ENCODE measurements at regions not wholly inside any gene's neighbourhood (a gene's known extent, or its start where the extent isn't known, plus 50 kb on each side); places are given as distances from the start of the nearest gene placed in this dataset.

DNA sequence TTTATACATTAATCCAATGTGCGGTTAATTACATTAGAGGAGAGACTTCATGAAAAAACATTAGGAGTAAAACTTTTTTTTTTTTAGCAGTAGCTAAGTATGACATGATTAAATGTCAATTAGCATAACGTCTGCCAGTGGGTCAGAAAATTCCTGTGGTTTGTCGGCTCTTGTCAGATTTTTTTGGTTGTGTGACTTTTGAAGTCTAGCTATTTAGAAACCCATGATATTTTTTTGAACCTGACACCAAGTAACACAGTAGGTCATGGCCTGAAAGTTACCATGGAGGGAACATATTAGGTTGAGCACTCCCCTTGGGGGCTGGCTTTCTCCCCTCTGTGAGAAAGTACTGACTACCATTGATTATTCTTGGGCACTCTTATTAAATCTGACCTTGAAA is 84.8 kb upstream of the ALDH1A1 start:
- CTCF ChIA-PET: interaction anchor here (0.6 to 3.6 kb wide), 6 partner anchors 13 to 163 kb away, joined by 3 to 18 read pairs (median 8); no protein-coding TSS in a partner anchor
- Histone ChIP-seq H3K4me3 (peak overlapping the region; percentile 34), H3K4me2 (peak overlapping the region; percentile 84), H3K27ac (peak overlapping the region; percentile 92 to 96), H3K4me1 (peaks cover 67% of the 10 kb centered on the region), H3K9me3 (no peaks in the 10 kb centered on the region)
- 23% methylated on average over 3 of the region's 3 CpGs for whole genome bisulfite sequencing (ENCODE audit: missing lambda C conversion rate)
- FAIRE-seq (no peak), ATAC-seq (peak in 1 of 2 experiments; percentile 34; a peak in 2 of 6 replicates), DNase-seq (ENCODE audit: low read depth in 1 of 2, low spot score in 1 of 2) (peak in 1 of 2 experiments; percentile 38)
- no peak for TF ChIP-seq ZC3H11A (IDR thresholded peaks at IDR 0.05)
- peak in 1 of 2 experiments; percentile 33; a peak in 1 of 5 replicates for TF ChIP-seq EP300 (IDR thresholded peaks at IDR 0.05)
- POLR2A ChIA-PET: interaction anchor here (0.7 to 1.4 kb wide), 3 partner anchors 41 to 94 kb away, joined by 3 to 4 read pairs (median 3); no protein-coding TSS in a partner anchor

DNA sequence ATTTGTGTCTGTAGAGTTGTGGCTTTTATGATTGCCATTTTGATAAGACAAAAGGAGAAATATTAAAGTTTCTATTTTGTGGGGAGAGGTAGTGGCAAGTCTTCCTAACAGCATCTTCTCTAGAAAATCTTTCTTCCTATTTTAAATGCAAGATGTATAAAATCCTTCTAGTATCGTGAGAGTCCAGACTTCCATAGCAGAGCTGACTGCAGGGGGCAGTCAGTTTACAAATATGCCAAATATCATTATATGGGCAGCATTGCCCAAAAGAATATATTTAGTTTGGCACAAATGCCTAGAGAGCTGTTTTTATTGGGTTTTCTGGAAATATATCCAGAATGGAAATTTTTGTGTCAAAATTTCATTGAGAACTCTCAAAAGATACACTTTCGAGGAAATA is 82.1 kb upstream of the ALDH1A1 start:
- no peak overlapping the region; the same call in 2 of the 3 replicates for H3K4me2 ChIP-seq
- peaks cover 55% of the 10 kb centered on the region for H3K4me1 ChIP-seq
- TF ChIP-seq ESRRA (IDR thresholded peaks at IDR 0.05; ENCODE audit: borderline replicate concordance, low read length): no peak
- TF ChIP-seq FOXS1 (CRISPR knock-in tag; IDR thresholded peaks at IDR 0.05): no peak
- TF ChIP-seq E2F6 (IDR thresholded peaks at IDR 0.05; ENCODE audit: borderline replicate concordance, low read depth): no peak
- no peak for TF ChIP-seq NFE2L2 (conservative IDR thresholded peaks at IDR 0.05; ENCODE audit: low read length)
- TF ChIP-seq HOXB5 (CRISPR knock-in tag; IDR thresholded peaks at IDR 0.05): no peak
- no peak for TF ChIP-seq BCL3 (IDR thresholded peaks at IDR 0.05)
- peak in 1 of 2 experiments; percentile 40; a peak in 2 of 5 replicates for TF ChIP-seq RAD21 (conservative IDR thresholded peaks at IDR 0.05 in 1 of 2, IDR thresholded peaks at IDR 0.05 in 1 of 2)
- no peak overlapping the region for H3K4me3 ChIP-seq
- no peak for FAIRE-seq
- no peak for DNase-seq (ENCODE audit: low read depth in 1 of 2, low spot score in 1 of 2)
- peaks cover 5% of the 10 kb centered on the region; the same call in 1 of the 3 replicates for H3K9me3 ChIP-seq
- ChIA-PET CTCF (interaction anchor here (1.8 to 3.6 kb wide), 2 partner anchors 12 to 15 kb away, joined by 4 to 18 read pairs; no protein-coding TSS in a partner anchor), POLR2A (no interaction called here)
- peak overlapping the region; percentile 92 to 96 for H3K27ac ChIP-seq
- 80% methylated on average over 2 of the region's 2 CpGs for WGBS (ENCODE audit: missing lambda C conversion rate)
- no peak for ATAC-seq

- Histone ChIP-seq H3K9me3 (peaks cover 5% of the 10 kb centered on the region; the same call in 1 of the 3 replicates), H3K4me3 (no peak overlapping the region), H3K4me1 (peaks cover 32% of the 10 kb centered on the region), H3K4me2 (no peak overlapping the region), H3K27ac (no peak overlapping the region)
- ChIA-PET POLR2A (no interaction called here), CTCF (interaction anchor here (1.5 to 2.6 kb wide), 2 partner anchors 9 to 35 kb away, joined by 5 to 11 read pairs; no protein-coding TSS in a partner anchor)
- WGBS (ENCODE audit: missing lambda C conversion rate): 88% methylated on average over 1 of the region's 1 CpG
- ATAC-seq (no peak), FAIRE-seq (no peak), DNase-seq (ENCODE audit: low read depth in 1 of 2, low spot score in 1 of 2) (no peak)
- TF ChIP-seq TP53 (CRISPR knock-in tag; IDR thresholded peaks at IDR 0.05) (no peak), EHMT2 (IDR thresholded peaks at IDR 0.05; ENCODE audit: low read depth) (no peak), CHD2 (IDR thresholded peaks at IDR 0.05; ENCODE audit: low read length, partially characterized antibody) (no peak), HES2 (IDR thresholded peaks at IDR 0.05) (no peak), HOXB5 (CRISPR knock-in tag; IDR thresholded peaks at IDR 0.05) (no peak), CEBPB (IDR thresholded peaks at IDR 0.05) (no peak), NPAS2 (CRISPR knock-in tag; IDR thresholded peaks at IDR 0.05; ENCODE audit: borderline replicate concordance) (no peak), EHF (CRISPR knock-in tag; IDR thresholded peaks at IDR 0.05) (no peak), HDAC2 (IDR thresholded peaks at IDR 0.05) (no peak), USF2 (IDR thresholded peaks at IDR 0.05) (no peak), RFX5 (IDR thresholded peaks at IDR 0.05) (no peak), CTCF (IDR thresholded peaks at IDR 0.05) (no peak), E2F6 (IDR thresholded peaks at IDR 0.05; ENCODE audit: borderline replicate concordance, low read depth) (no peak), BHLHE40 (IDR thresholded peaks at IDR 0.05; ENCODE audit: low read depth, low read length) (no peak)
- TF ChIP-seq, protein P1, sequence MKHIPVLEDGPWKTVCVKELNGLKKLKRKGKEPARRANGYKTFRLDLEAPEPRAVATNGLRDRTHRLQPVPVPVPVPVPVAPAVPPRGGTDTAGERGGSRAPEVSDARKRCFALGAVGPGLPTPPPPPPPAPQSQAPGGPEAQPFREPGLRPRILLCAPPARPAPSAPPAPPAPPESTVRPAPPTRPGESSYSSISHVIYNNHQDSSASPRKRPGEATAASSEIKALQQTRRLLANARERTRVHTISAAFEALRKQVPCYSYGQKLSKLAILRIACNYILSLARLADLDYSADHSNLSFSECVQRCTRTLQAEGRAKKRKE (CRISPR knock-in tag; IDR thresholded peaks at IDR 0.05; ENCODE audit: low read depth): no peak
- TF ChIP-seq, protein P2, sequence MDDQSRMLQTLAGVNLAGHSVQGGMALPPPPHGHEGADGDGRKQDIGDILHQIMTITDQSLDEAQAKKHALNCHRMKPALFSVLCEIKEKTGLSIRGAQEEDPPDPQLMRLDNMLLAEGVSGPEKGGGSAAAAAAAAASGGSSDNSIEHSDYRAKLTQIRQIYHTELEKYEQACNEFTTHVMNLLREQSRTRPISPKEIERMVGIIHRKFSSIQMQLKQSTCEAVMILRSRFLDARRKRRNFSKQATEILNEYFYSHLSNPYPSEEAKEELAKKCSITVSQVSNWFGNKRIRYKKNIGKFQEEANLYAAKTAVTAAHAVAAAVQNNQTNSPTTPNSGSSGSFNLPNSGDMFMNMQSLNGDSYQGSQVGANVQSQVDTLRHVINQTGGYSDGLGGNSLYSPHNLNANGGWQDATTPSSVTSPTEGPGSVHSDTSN (IDR thresholded peaks at IDR 0.05): no peak
- TF ChIP-seq, protein P3, sequence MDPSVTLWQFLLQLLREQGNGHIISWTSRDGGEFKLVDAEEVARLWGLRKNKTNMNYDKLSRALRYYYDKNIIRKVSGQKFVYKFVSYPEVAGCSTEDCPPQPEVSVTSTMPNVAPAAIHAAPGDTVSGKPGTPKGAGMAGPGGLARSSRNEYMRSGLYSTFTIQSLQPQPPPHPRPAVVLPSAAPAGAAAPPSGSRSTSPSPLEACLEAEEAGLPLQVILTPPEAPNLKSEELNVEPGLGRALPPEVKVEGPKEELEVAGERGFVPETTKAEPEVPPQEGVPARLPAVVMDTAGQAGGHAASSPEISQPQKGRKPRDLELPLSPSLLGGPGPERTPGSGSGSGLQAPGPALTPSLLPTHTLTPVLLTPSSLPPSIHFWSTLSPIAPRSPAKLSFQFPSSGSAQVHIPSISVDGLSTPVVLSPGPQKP (IDR thresholded peaks at IDR 0.05; ENCODE audit: low read depth, low read length): no peak
Measured at GRCh38 chr9:73031350-73031749, 78.5 kb upstream of the ALDH1A1 start.

Measured in A549 (cell line).